H9 (cell line): ENCODE measurements at regions not wholly inside any gene's neighbourhood (a gene's known extent, or its start where the extent isn't known, plus 50 kb on each side); places are given as distances from the start of the nearest gene placed in this dataset.

Source experiments
- DNase-seq: peaks from one replicate; pipeline ENCODE4 v3.0.0-alpha.2; 2017
- H2AFZ ChIP-seq: one replicate; pipeline ENCODE4 v1.6.1; 2013; ENCODE audit warnings: mild to moderate bottlenecking, low read length, control low read depth, moderate library complexity
- H2AK5ac ChIP-seq: 2 replicates; pipeline ENCODE4 v1.6.1; 2013; ENCODE audit warnings: low read length, control low read depth, mixed read lengths; ENCODE audit not compliant: insufficient read length
- H2BK120ac ChIP-seq: one replicate; pipeline ENCODE4 v1.6.1; 2013; ENCODE audit warnings: low read depth, mild to moderate bottlenecking, low read length, control low read depth, inconsistent platforms; ENCODE audit not compliant: poor library complexity, severe bottlenecking
- H2BK12ac ChIP-seq: 2 replicates; pipeline ENCODE4 v1.6.1; 2013; ENCODE audit warnings: low read length, control low read depth, mixed read lengths, low read depth; ENCODE audit not compliant: insufficient read length
- H2BK15ac ChIP-seq: 2 replicates; pipeline ENCODE4 v1.6.1; 2013; ENCODE audit warnings: low read depth, low read length, control low read depth
- H2BK20ac ChIP-seq: one replicate; pipeline ENCODE4 v1.6.1; 2013; ENCODE audit warnings: low read depth, mild to moderate bottlenecking, low read length, control low read depth, inconsistent platforms; ENCODE audit not compliant: poor library complexity, severe bottlenecking
- H2BK5ac ChIP-seq: 2 replicates; pipeline ENCODE4 v1.6.1; 2013; ENCODE audit warnings: low read length, control low read depth, mixed read lengths; ENCODE audit not compliant: insufficient read length
- H3K14ac ChIP-seq: 2 replicates; pipeline ENCODE4 v1.6.1; 2013; ENCODE audit warnings: low read length, control low read depth; ENCODE audit not compliant: insufficient read depth
- H3K18ac ChIP-seq: 2 replicates; pipeline ENCODE4 v1.6.1; 2013; ENCODE audit warnings: low read depth, mild to moderate bottlenecking, mixed read lengths, low read length, control low read depth; ENCODE audit not compliant: insufficient read length
- H3K23ac ChIP-seq: 2 replicates; pipeline ENCODE4 v1.6.1; 2013; ENCODE audit warnings: low read length, control low read depth, mixed read lengths, low read depth; ENCODE audit not compliant: insufficient read length
- H3K23me2 ChIP-seq: 2 replicates; pipeline ENCODE4 v1.6.1; 2013; ENCODE audit warnings: low read depth, mild to moderate bottlenecking, mixed read lengths, low read length, control low read depth; ENCODE audit not compliant: insufficient read length, poor library complexity, severe bottlenecking
- H3K27ac ChIP-seq: 2 replicates; pipeline ENCODE4 v1.5.1; 2013; ENCODE audit warnings: low read length, control low read depth, mixed read lengths, low read depth; ENCODE audit not compliant: insufficient read length
- H3K27me3 ChIP-seq: 2 replicates; pipeline ENCODE4 v1.6.1; 2013; ENCODE audit warnings: low read length, control low read depth, inconsistent platforms; ENCODE audit not compliant: insufficient read depth
- H3K4ac ChIP-seq: 2 replicates; pipeline ENCODE4 v1.6.1; 2013; ENCODE audit warnings: low read depth, mild to moderate bottlenecking, control low read depth, inconsistent platforms, low read length, moderate library complexity
- H3K4me1 ChIP-seq: 2 replicates; pipeline ENCODE4 v1.6.1; 2013; ENCODE audit warnings: low read length, control low read depth, inconsistent platforms; ENCODE audit not compliant: insufficient read depth
- H3K4me2 ChIP-seq: 2 replicates; pipeline ENCODE4 v1.6.1; 2013; ENCODE audit warnings: low read length, control low read depth, mixed read lengths; ENCODE audit not compliant: insufficient read length, insufficient read depth
- H3K56ac ChIP-seq: 2 replicates; pipeline ENCODE4 v1.6.1; 2013; ENCODE audit warnings: low read depth, mild to moderate bottlenecking, mixed read lengths, low read length, control low read depth; ENCODE audit not compliant: insufficient read length
- H3K79me1 ChIP-seq: 2 replicates; pipeline ENCODE4 v1.6.1; 2013; ENCODE audit warnings: low read depth, mild to moderate bottlenecking, moderate library complexity, low read length, control low read depth, inconsistent platforms; ENCODE audit not compliant: insufficient read depth, poor library complexity, severe bottlenecking
- H3K79me2 ChIP-seq: 2 replicates; pipeline ENCODE4 v1.6.1; 2013; ENCODE audit warnings: low read length, control low read depth, inconsistent platforms; ENCODE audit not compliant: insufficient read depth
- H3K9ac ChIP-seq: 2 replicates; pipeline ENCODE4 v1.6.1; 2013; ENCODE audit warnings: low read length, control low read depth, mixed read lengths; ENCODE audit not compliant: insufficient read length; ENCODE audit errors: extremely low read depth
- H3K9me3 ChIP-seq: one replicate; pipeline ENCODE4 v1.6.1; 2013; ENCODE audit warnings: low read depth, low read length, inconsistent platforms; ENCODE audit not compliant: control insufficient read depth
- H3T11ph ChIP-seq: one replicate; pipeline ENCODE4 v1.6.1; 2013; ENCODE audit warnings: mild to moderate bottlenecking, low read length, control low read depth, inconsistent platforms
- H4K20me1 ChIP-seq: one replicate; pipeline ENCODE4 v1.6.1; 2013; ENCODE audit not compliant: control insufficient read depth, insufficient read length, insufficient read depth
- H4K5ac ChIP-seq: 2 replicates; pipeline ENCODE4 v1.6.1; 2013; ENCODE audit warnings: low read depth, mild to moderate bottlenecking, mixed read lengths, low read length, control low read depth; ENCODE audit not compliant: insufficient read length
- H4K8ac ChIP-seq: replicated peaks from 2 replicates; pipeline ENCODE4 v1.6.1; 2013; ENCODE audit warnings: low read length, control low read depth, mixed read lengths, low read depth; ENCODE audit not compliant: insufficient read length
- H4K91ac ChIP-seq: 2 replicates; pipeline ENCODE4 v1.6.1; 2013; ENCODE audit warnings: low read depth, mild to moderate bottlenecking, moderate library complexity, mixed read lengths, low read length, control low read depth; ENCODE audit not compliant: insufficient read length
- H3K27ac Mint-ChIP-seq, 3 experiments: 2 replicates in 2 of 3; 3 replicates in 1 of 3; pipeline ENCODE4 v1.8.0; 2020 to 2021; ENCODE audit warnings: mixed read lengths in 3 of 3, mild to moderate bottlenecking in 1 of 3, moderate library complexity in 1 of 3
- H3K27me3 Mint-ChIP-seq: 2 replicates; pipeline ENCODE4 v1.8.0; 2021; ENCODE audit warnings: low read depth, mild to moderate bottlenecking, moderate library complexity, mixed read lengths
- H3K36me3 Mint-ChIP-seq, 3 experiments: 2 replicates in 2 of 3; 3 replicates in 1 of 3; pipeline ENCODE4 v1.8.0; 2020 to 2021; ENCODE audit warnings: low read depth in 3 of 3, mixed read lengths in 3 of 3; ENCODE audit not compliant: insufficient read depth in 1 of 3
- H3K4me1 Mint-ChIP-seq, 2 experiments: 2 replicates each; pipeline ENCODE4 v1.8.0; 2020; ENCODE audit warnings: mixed read lengths in 2 of 2
- H3K4me3 Mint-ChIP-seq, 2 experiments: 2 replicates in 1 of 2; 3 replicates in 1 of 2; pipeline ENCODE4 v1.8.0; 2020 to 2021; ENCODE audit warnings: mild to moderate bottlenecking in 2 of 2, mixed read lengths in 2 of 2, moderate library complexity in 1 of 2
- H3K9me3 Mint-ChIP-seq, 2 experiments: 2 replicates in 1 of 2; 3 replicates in 1 of 2; pipeline ENCODE4 v1.8.0; 2020; ENCODE audit warnings: mild to moderate bottlenecking in 2 of 2, mixed read lengths in 2 of 2, moderate library complexity in 1 of 2
- WGBS: extraction: QIAGEN DNeasy Blood & Tissue Kit; methylation state at CpG from one replicate; pipeline ENCODE4 v1.1.7; 2013; ENCODE audit warnings: missing lambda C conversion rate, low lambda C conversion rate, mixed read lengths; ENCODE audit not compliant: insufficient read length; ENCODE audit errors: extremely low coverage; 5-methylcytosine and 5-hydroxymethylcytosine counted together
- TF ChIP-seq, protein P1 (sequence below): fragments of 200-600 bp; sonication (generic); conservative IDR thresholded peaks from 3 replicates; pipeline ENCODE4 v1.8.0; 2021; ENCODE audit warnings: antibody characterized with exemption, mild to moderate bottlenecking

DNA sequence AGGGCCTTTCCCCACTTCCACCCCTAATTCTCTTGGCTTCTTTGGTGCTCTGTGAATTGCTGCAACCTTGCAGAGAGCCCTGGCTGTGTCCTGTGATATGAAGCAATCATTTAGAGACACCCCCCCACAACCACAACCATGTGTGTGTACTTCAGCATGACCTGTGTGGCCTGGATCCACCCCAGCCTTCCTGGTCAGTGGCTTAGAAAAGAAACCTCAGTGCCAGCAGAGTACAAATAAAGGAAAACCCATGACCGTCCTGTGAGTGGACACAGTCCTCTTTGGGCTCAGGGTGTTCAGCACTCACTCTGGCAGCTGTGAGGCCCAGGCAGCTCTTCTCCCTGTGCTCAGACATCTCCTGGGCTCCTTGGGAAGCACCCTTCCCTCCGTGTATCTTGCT is 206.6 kb upstream of the DIO3 start:
- Histone ChIP-seq H3K56ac (no peak overlapping the region), H3K9me3 (no peaks in the 10 kb centered on the region), H3K18ac (no peak overlapping the region), H3K14ac (no peak overlapping the region), H3K4me2 (no peak overlapping the region), H3K27ac (no peak overlapping the region), H3T11ph (no peak overlapping the region), H2BK20ac (no peak overlapping the region), H4K20me1 (no peaks in the 10 kb centered on the region), H2AK5ac (no peak overlapping the region), H3K23me2 (no peaks in the 10 kb centered on the region), H3K23ac (no peak overlapping the region), H4K5ac (no peak overlapping the region), H2BK15ac (no peak overlapping the region), H3K27me3 (no peaks in the 10 kb centered on the region), H2AFZ (no peak overlapping the region), H2BK120ac (no peak overlapping the region), H3K4me1 (no peaks in the 10 kb centered on the region), H4K91ac (no peak overlapping the region), H2BK5ac (no peak overlapping the region), H3K9ac (no peak overlapping the region), H2BK12ac (no peak overlapping the region), H3K4ac (no peak overlapping the region), H4K8ac (no peak overlapping the region), H3K79me1 (no peaks in the 10 kb centered on the region), H3K79me2 (no peaks in the 10 kb centered on the region)
- H3K4me3 Mint-ChIP-seq = no peak overlapping the region
- DNase-seq = no peak
- H3K27ac Mint-ChIP-seq = no peak overlapping the region
- peaks cover 16 to 21% of the 10 kb centered on the region in 2 experiments for H3K9me3 Mint-ChIP-seq
- peaks cover 7% of the 10 kb centered on the region for H3K27me3 Mint-ChIP-seq
- TF ChIP-seq, protein P1, sequence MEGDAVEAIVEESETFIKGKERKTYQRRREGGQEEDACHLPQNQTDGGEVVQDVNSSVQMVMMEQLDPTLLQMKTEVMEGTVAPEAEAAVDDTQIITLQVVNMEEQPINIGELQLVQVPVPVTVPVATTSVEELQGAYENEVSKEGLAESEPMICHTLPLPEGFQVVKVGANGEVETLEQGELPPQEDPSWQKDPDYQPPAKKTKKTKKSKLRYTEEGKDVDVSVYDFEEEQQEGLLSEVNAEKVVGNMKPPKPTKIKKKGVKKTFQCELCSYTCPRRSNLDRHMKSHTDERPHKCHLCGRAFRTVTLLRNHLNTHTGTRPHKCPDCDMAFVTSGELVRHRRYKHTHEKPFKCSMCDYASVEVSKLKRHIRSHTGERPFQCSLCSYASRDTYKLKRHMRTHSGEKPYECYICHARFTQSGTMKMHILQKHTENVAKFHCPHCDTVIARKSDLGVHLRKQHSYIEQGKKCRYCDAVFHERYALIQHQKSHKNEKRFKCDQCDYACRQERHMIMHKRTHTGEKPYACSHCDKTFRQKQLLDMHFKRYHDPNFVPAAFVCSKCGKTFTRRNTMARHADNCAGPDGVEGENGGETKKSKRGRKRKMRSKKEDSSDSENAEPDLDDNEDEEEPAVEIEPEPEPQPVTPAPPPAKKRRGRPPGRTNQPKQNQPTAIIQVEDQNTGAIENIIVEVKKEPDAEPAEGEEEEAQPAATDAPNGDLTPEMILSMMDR = no peak
- WGBS = no CpG with 5 or more reads among the region's 2 CpGs
- peaks cover 0 to 14% (median 4%) of the 10 kb centered on the region in 3 experiments; a peak in 2 of 7 replicates for H3K36me3 Mint-ChIP-seq
- peaks cover 10 to 13% of the 10 kb centered on the region in 2 experiments for H3K4me1 Mint-ChIP-seq
